MCF 10A (cell line): ENCODE measurements at regions not wholly inside any gene's neighbourhood (a gene's known extent, or its start where the extent isn't known, plus 50 kb on each side); places are given as distances from the start of the nearest gene placed in this dataset.

Source experiments
- BruUV-seq: library from RNA; stranded (reverse); fragments of 400-500 nt; replicated peaks from 2 replicates; lab custom pipeline; 2021; lab: Mats Ljungman, UMichigan
- CTCF ChIA-PET: fragments of 300-600 bp; sonication (Branson Sonifier 250); formaldehyde crosslinking; extraction: SDS; loops from one replicate; lab custom pipeline; 2021; ENCODE audit warnings: antibody characterized with exemption, inconsistent platforms; lab: Yijun Ruan, JAX
- POLR2A ChIA-PET: fragments of 300-600, 350-650 bp; sonication (Branson Sonifier 250); formaldehyde crosslinking; extraction: SDS; loops from one replicate; lab custom pipeline; 2020; ENCODE audit warnings: antibody characterized with exemption, inconsistent platforms; lab: Yijun Ruan, JAX
- DNase-seq: peaks from one replicate; pipeline ENCODE4 v3.0.0-alpha.2; 2018; ENCODE audit not compliant: unreplicated experiment
- H3K27ac Mint-ChIP-seq: one replicate; pipeline ENCODE4 v1.8.0; 2022; ENCODE audit warnings: mild to moderate bottlenecking, low read depth, mixed read lengths; ENCODE audit not compliant: unreplicated experiment
- H3K27me3 Mint-ChIP-seq: one replicate; pipeline ENCODE4 v1.8.0; 2022; ENCODE audit warnings: mixed read lengths; ENCODE audit not compliant: insufficient read depth, unreplicated experiment
- H3K36me3 Mint-ChIP-seq: one replicate; pipeline ENCODE4 v1.8.0; 2022; ENCODE audit warnings: mild to moderate bottlenecking, moderate library complexity, mixed read lengths; ENCODE audit not compliant: insufficient read depth, unreplicated experiment
- H3K4me1 Mint-ChIP-seq: one replicate; pipeline ENCODE4 v1.8.0; 2022; ENCODE audit warnings: mixed read lengths; ENCODE audit not compliant: insufficient read depth, unreplicated experiment
- H3K4me3 Mint-ChIP-seq: one replicate; pipeline ENCODE4 v1.8.0; 2022; ENCODE audit warnings: mild to moderate bottlenecking, moderate library complexity, mixed read lengths; ENCODE audit not compliant: unreplicated experiment
- H3K9me3 Mint-ChIP-seq: one replicate; pipeline ENCODE4 v1.8.0; 2022; ENCODE audit warnings: mixed read lengths; ENCODE audit not compliant: unreplicated experiment
- CTCF ChIP-seq: fragments of 200-600 bp; IDR thresholded peaks from one replicate; pipeline ENCODE4 v1.8.0; 2022; ENCODE audit warnings: antibody characterized with exemption, mild to moderate bottlenecking; ENCODE audit not compliant: unreplicated experiment
- intact Hi-C: fragments of 100-400 bp; cut with micrococcal nuclease; formaldehyde crosslinking; loops from 2 replicates; pipeline ENCODE4 v1.14.1; 2022

DNA sequence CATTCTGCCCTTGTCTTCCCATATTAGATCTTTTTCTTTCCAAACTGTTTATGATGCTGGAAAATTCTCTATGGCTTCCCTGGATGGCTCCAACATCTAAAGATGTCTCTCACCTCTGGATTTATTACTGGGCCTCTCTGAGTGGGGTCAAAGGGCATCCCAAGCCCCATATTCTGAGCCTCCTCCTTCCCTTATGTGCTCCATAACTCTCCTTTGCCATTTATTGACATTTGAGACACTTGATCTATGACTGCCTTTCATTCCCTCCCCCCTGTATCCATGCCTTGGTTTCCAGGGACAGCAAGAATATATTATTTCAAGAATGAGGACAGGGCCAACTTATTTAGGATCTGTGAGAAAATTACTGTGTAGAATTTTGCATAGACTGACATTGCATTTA, 369.3 kb upstream of the ONECUT1 start:
- ChIA-PET POLR2A (no interaction called here), CTCF (interaction anchor here (1.1 kb wide), 1 partner anchor 379 kb away, joined by 3 read pairs; no protein-coding TSS in a partner anchor)
- no peak overlapping the region for H3K27ac Mint-ChIP-seq
- TF ChIP-seq CTCF, result no peak
- H3K36me3 Mint-ChIP-seq, result no peaks in the 10 kb centered on the region
- intact Hi-C loops, result no loop called here
- no peak for DNase-seq
- no peaks in the 10 kb centered on the region for H3K4me1 Mint-ChIP-seq
- H3K9me3 Mint-ChIP-seq, result peaks cover 26% of the 10 kb centered on the region
- no peak overlapping the region for H3K4me3 Mint-ChIP-seq
- H3K27me3 Mint-ChIP-seq, result no peaks in the 10 kb centered on the region
- BruUV-seq, result no TSS peak

DNA sequence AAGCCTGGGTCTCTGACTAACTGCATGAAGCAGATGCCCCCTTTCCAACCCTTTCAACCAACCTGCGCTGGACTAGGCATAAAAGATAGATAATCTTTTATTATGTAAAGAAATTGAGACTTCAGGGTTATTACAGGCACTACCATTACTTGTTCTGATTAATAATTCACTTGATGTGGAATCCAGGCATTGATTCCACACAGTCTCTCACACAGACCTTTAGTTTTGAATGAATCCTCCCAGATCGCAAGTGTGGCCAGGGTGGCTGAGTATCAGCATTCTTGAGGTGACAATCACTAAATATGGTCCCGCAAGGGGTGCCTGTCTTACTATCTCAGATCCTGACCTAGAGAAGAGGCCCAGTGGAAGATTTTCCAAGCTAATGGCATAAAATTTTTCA, 368.9 kb upstream of the ONECUT1 start:
- POLR2A ChIA-PET, result no interaction called here
- BruUV-seq, result no TSS peak

DNA sequence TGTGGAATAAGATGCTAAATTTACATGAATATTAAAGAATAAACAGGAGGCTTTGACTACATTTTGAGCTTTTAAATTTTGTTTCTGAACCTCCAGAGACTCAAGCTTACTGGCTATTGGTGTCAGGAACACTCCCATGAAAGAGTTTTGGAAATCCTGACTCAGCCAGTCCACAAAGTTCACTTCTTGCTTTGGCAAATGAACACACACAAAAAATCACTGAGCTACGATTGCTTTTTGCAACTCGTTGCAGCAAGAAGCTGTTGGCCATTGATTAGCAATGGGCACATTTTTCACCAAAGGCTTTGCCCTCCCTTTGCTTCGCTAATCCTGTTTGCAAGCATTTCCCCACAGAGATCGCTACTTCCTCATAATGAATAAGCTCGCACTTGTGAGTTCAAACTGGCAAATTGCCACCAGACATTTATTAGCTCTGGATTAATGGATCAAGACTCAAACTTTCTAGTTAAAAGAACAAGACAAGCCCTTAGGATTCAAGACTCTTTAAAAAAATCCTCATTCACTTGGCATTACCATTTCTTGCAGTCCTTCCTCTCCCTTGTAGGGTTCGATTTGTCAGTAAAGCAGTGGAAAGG, 343.2 kb upstream of the ONECUT1 start:
- H3K4me1 Mint-ChIP-seq, result no peaks in the 10 kb centered on the region
- CTCF ChIA-PET, result interaction anchor here (0.6 to 0.8 kb wide), 2 partner anchors 22 to 189 kb away, joined by 3 read pairs; no protein-coding TSS in a partner anchor
- no peaks in the 10 kb centered on the region for H3K9me3 Mint-ChIP-seq

More for the DNA sequence above, 368.9 kb upstream of the ONECUT1 start:
- H3K9me3 Mint-ChIP-seq, result peaks cover 26% of the 10 kb centered on the region
- TF ChIP-seq CTCF, result no peak
- H3K27me3 Mint-ChIP-seq, result no peaks in the 10 kb centered on the region
- intact Hi-C loops, result no loop called here
- no peak overlapping the region for H3K4me3 Mint-ChIP-seq
- CTCF ChIA-PET, result interaction anchor here (1.1 kb wide), 1 partner anchor 379 kb away, joined by 3 read pairs; no protein-coding TSS in a partner anchor
- H3K4me1 Mint-ChIP-seq, result no peaks in the 10 kb centered on the region
- DNase-seq, result no peak
- no peaks in the 10 kb centered on the region for H3K36me3 Mint-ChIP-seq
- no peak overlapping the region for H3K27ac Mint-ChIP-seq

DNA sequence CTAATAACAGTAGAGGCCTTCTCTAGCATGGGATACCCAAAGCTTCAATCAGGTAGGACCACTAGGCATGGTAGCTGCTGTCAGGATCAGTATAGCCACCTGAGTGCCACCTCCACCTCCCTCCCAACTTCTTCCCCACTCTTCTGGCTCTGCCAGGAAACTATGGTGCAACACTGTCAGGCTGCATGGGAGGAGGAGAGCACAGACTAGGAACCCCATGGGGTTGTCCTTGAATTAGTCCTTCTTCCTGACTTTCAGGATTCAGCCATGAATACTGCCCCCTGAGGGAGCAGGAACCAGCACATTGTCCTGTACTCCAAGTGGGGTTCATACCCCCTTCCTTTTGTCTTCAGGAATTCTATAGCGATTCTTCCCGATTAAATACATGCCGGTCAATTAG, 340.8 kb upstream of the ONECUT1 start:
- no peak for TF ChIP-seq CTCF

More for the DNA sequence above, 343.2 kb upstream of the ONECUT1 start:
- no TSS peak for BruUV-seq
- no peak overlapping the region for H3K27ac Mint-ChIP-seq
- H3K36me3 Mint-ChIP-seq, result no peaks in the 10 kb centered on the region
- H3K27me3 Mint-ChIP-seq, result no peaks in the 10 kb centered on the region
- no peak for TF ChIP-seq CTCF
- no peak for DNase-seq
- POLR2A ChIA-PET, result no interaction called here
- intact Hi-C loops, result no loop called here
- no peak overlapping the region for H3K4me3 Mint-ChIP-seq

More for the DNA sequence above, 340.8 kb upstream of the ONECUT1 start:
- ChIA-PET POLR2A (no interaction called here), CTCF (interaction anchor here (0.7 kb wide), 1 partner anchor 142 kb away, joined by 3 read pairs; no protein-coding TSS in a partner anchor)
- H3K36me3 Mint-ChIP-seq, result no peaks in the 10 kb centered on the region
- H3K27me3 Mint-ChIP-seq, result no peaks in the 10 kb centered on the region
- H3K4me1 Mint-ChIP-seq, result no peaks in the 10 kb centered on the region
- DNase-seq, result no peak
- intact Hi-C loops, result no loop called here
- no peak overlapping the region for H3K27ac Mint-ChIP-seq
- no peaks in the 10 kb centered on the region for H3K9me3 Mint-ChIP-seq
- H3K4me3 Mint-ChIP-seq, result no peak overlapping the region
- BruUV-seq, result no TSS peak
